Gastroesophageal sphincter (tissue), 3 donors: ENCODE measurements at regions not wholly inside any gene's neighbourhood (a gene's known extent, or its start where the extent isn't known, plus 50 kb on each side); places are given as distances from the start of the nearest gene placed in this dataset.

Experiments
- CTCF ChIP-seq, 4 experiments: fragments of 200-600 bp in 2 of 4; fragments of 450-650 bp in 2 of 4; sonication (generic) in 1 of 4; IDR thresholded peaks; one replicate each; pipeline ENCODE4 v1.5.1; 2017 to 2019; ENCODE audit warnings: antibody characterized with exemption in 4 of 4, mild to moderate bottlenecking in 2 of 4, moderate library complexity in 2 of 4
- POLR2A ChIP-seq, 2 donors: fragments of 450-650 bp; IDR thresholded peaks; one replicate each; pipeline ENCODE4 v1.6.1; 2017; ENCODE audit warnings: antibody characterized with exemption in 2 of 2, mild to moderate bottlenecking in 2 of 2, moderate library complexity in 1 of 2

GRCh38 chr18:60145776-60146175, 226.8 kb downstream of the MC4R start:
- TF ChIP-seq CTCF (IDR thresholded peaks at IDR 0.05) (no peak), POLR2A (IDR thresholded peaks at IDR 0.05) (no peak)
